Muscle of leg (tissue), 3 donors: ENCODE measurements at regions not wholly inside any gene's neighbourhood (a gene's known extent, or its start where the extent isn't known, plus 50 kb on each side); places are given as distances from the start of the nearest gene placed in this dataset.

Source experiments
- DNase-seq: peaks from one replicate; pipeline ENCODE4 v3.0.0; 2013
- H3K27ac ChIP-seq: one replicate; pipeline ENCODE4 v1.5.1; 2013; ENCODE audit warnings: mild to moderate bottlenecking, low read length, control low read depth
- H3K27me3 ChIP-seq: one replicate; pipeline ENCODE4 v1.6.1; 2013; ENCODE audit warnings: low read length; ENCODE audit not compliant: control insufficient read depth, insufficient read depth
- H3K36me3 ChIP-seq: one replicate; pipeline ENCODE4 v1.6.1; 2013; ENCODE audit warnings: low read length; ENCODE audit not compliant: control insufficient read depth, insufficient read depth
- H3K4me1 ChIP-seq: one replicate; pipeline ENCODE4 v1.6.1; 2013; ENCODE audit warnings: low read length; ENCODE audit not compliant: control insufficient read depth, insufficient read depth
- H3K4me3 ChIP-seq: one replicate; pipeline ENCODE4 v1.5.1; 2013; ENCODE audit warnings: low read length, control low read depth
- H3K9me3 ChIP-seq: replicated peaks from 2 replicates; pipeline ENCODE4 v1.6.1; 2013; ENCODE audit warnings: low read depth, low read length; ENCODE audit not compliant: control insufficient read depth
- WGBS: methylation state at CpG from one replicate; pipeline ENCODE4 v1.1.5; 2013; ENCODE audit warnings: missing lambda C conversion rate; ENCODE audit not compliant: insufficient coverage; 5-methylcytosine and 5-hydroxymethylcytosine counted together

- Histone ChIP-seq H3K27ac (no peak overlapping the region), H3K4me1 (no peaks in the 10 kb centered on the region), H3K27me3 (no peaks in the 10 kb centered on the region), H3K4me3 (no peak overlapping the region), H3K9me3 (peaks cover 7% of the 10 kb centered on the region), H3K36me3 (no peaks in the 10 kb centered on the region)
- WGBS = no CpG with 5 or more reads among the region's 3 CpGs
- no peak for DNase-seq
Measured at GRCh38 chr11:103656382-103656781, 380.1 kb upstream of the DDI1 start.

DNA sequence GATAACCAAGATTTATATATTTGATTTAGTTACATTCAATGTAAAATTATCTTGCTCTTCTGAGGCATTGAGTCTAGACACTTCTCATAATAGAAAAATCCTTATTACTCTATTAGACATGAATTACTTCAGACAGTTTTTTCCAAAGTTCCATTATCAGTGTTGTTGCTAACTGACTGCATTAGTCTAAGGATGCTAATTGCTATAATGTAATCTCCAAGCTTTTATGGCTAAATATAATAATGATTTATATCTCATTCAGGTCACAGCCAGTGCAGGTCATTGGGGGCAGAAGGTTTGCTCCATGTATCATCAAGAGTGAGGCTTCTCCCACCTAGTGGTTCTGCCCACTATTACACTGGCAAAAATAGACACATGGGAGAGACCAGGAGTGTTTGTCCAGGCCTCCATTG, 377.2 kb upstream of the DDI1 start:
- Histone ChIP-seq H3K27me3 (no peaks in the 10 kb centered on the region), H3K4me3 (no peak overlapping the region), H3K4me1 (no peaks in the 10 kb centered on the region), H3K36me3 (no peaks in the 10 kb centered on the region), H3K9me3 (no peaks in the 10 kb centered on the region), H3K27ac (no peak overlapping the region)
- DNase-seq = no peak

DNA sequence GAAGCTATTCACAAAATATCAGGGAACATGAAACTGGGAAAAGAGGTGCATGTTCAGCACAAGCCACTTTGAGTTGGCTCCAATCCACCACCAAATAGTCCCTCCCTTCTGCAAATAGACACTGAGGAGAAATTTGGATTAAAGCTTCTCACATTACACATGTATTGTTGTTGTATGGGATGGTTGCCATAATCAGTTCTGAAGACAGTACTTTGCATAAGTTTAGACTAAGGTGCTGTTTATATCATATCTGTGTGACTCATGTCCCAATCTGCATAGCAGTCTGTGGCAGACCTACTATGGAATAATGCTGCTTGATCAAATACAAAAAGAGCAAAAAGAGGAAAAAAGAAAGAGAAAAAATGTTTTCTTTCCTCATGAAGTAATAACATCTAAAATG, 376.7 kb upstream of the DDI1 start:
- H3K36me3 ChIP-seq = no peaks in the 10 kb centered on the region
- no peak overlapping the region for H3K4me3 ChIP-seq
- no peak for DNase-seq
- H3K9me3 ChIP-seq = no peaks in the 10 kb centered on the region
- H3K27me3 ChIP-seq = no peaks in the 10 kb centered on the region
- H3K27ac ChIP-seq = no peak overlapping the region
- no peaks in the 10 kb centered on the region for H3K4me1 ChIP-seq

- H3K4me1 ChIP-seq = no peaks in the 10 kb centered on the region
- DNase-seq = no peak
- no peaks in the 10 kb centered on the region for H3K9me3 ChIP-seq
- H3K36me3 ChIP-seq = no peaks in the 10 kb centered on the region
- no peak overlapping the region for H3K4me3 ChIP-seq
- no peaks in the 10 kb centered on the region for H3K27me3 ChIP-seq
- no peak overlapping the region for H3K27ac ChIP-seq
Measured at GRCh38 chr11:103661185-103661584, 375.3 kb upstream of the DDI1 start.

- no peaks in the 10 kb centered on the region for H3K27me3 ChIP-seq
Measured at GRCh38 chr11:103661991-103662390, 374.4 kb upstream of the DDI1 start.

GRCh38 chr11:103662880-103663279, 373.6 kb upstream of the DDI1 start:
- no peaks in the 10 kb centered on the region for H3K36me3 ChIP-seq

More at GRCh38 chr11:103661991-103662390, 374.4 kb upstream of the DDI1 start:
- WGBS = 0% methylated on average over 1 of the region's 1 CpG
- H3K4me1 ChIP-seq = no peaks in the 10 kb centered on the region
- no peaks in the 10 kb centered on the region for H3K36me3 ChIP-seq
- H3K27ac ChIP-seq = no peak overlapping the region
- H3K9me3 ChIP-seq = no peaks in the 10 kb centered on the region
- no peak overlapping the region for H3K4me3 ChIP-seq
- DNase-seq = no peak

GRCh38 chr11:103668859-103669258, 367.6 kb upstream of the DDI1 start:
- no peaks in the 10 kb centered on the region for H3K27me3 ChIP-seq
- no peaks in the 10 kb centered on the region for H3K4me1 ChIP-seq
- WGBS = no CpG with 5 or more reads among the region's 2 CpGs
- no peak overlapping the region for H3K27ac ChIP-seq
- no peaks in the 10 kb centered on the region for H3K36me3 ChIP-seq
- H3K9me3 ChIP-seq = no peaks in the 10 kb centered on the region
- no peak for DNase-seq
- H3K4me3 ChIP-seq = no peak overlapping the region

More at GRCh38 chr11:103662880-103663279, 373.6 kb upstream of the DDI1 start:
- no peaks in the 10 kb centered on the region for H3K4me1 ChIP-seq
- no peaks in the 10 kb centered on the region for H3K9me3 ChIP-seq
- no CpG with 5 or more reads among the region's 2 CpGs for WGBS
- no peak for DNase-seq
- no peak overlapping the region for H3K27ac ChIP-seq
- no peak overlapping the region for H3K4me3 ChIP-seq
- H3K27me3 ChIP-seq = no peaks in the 10 kb centered on the region

GRCh38 chr11:103671143-103671651, 365.2 kb upstream of the DDI1 start:
- H3K9me3 ChIP-seq = no peaks in the 10 kb centered on the region
- no peaks in the 10 kb centered on the region for H3K4me1 ChIP-seq
- H3K36me3 ChIP-seq = no peaks in the 10 kb centered on the region
- 58% methylated on average over 2 of the region's 2 CpGs for WGBS
- H3K27me3 ChIP-seq = no peaks in the 10 kb centered on the region
- H3K4me3 ChIP-seq = no peak overlapping the region
- no peak for DNase-seq
- H3K27ac ChIP-seq = no peak overlapping the region

DNA sequence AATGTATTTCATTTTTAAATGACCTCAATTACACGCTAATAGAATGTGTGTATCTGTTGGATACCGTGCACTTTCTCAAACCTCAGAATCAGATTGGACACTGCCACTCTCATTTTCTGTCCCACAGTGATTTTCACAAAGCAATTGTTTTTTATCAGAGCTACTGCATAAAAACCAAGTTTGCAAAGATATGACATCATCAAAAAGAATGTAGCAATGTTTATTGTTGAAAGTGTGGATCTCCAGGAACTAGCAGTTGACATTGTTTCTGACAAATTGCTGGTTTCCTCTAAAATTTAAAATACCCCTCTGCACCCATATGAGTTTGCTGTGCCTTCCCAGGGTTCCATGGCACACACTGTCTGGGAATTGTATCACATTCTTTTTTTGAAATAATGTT, 362.7 kb upstream of the DDI1 start:
- H3K9me3 ChIP-seq = no peaks in the 10 kb centered on the region
- WGBS = no CpG with 5 or more reads among the region's 2 CpGs
- no peak for DNase-seq
- no peak overlapping the region for H3K4me3 ChIP-seq
- H3K27ac ChIP-seq = no peak overlapping the region
- no peaks in the 10 kb centered on the region for H3K4me1 ChIP-seq
- H3K27me3 ChIP-seq = no peaks in the 10 kb centered on the region
- H3K36me3 ChIP-seq = no peaks in the 10 kb centered on the region

GRCh38 chr11:103676413-103676812, 360.0 kb upstream of the DDI1 start:
- H3K36me3 ChIP-seq = no peaks in the 10 kb centered on the region
- no CpG with 5 or more reads among the region's 1 CpG for WGBS

GRCh38 chr11:103680826-103681225, 355.6 kb upstream of the DDI1 start:
- Histone ChIP-seq H3K4me3 (no peak overlapping the region), H3K36me3 (no peaks in the 10 kb centered on the region), H3K9me3 (no peaks in the 10 kb centered on the region), H3K27me3 (no peaks in the 10 kb centered on the region), H3K27ac (no peak overlapping the region), H3K4me1 (peaks cover 4% of the 10 kb centered on the region)
- no CpG with 5 or more reads among the region's 1 CpG for WGBS
- peak; percentile 42 for DNase-seq

More at GRCh38 chr11:103676413-103676812, 360.0 kb upstream of the DDI1 start:
- Histone ChIP-seq H3K27me3 (no peaks in the 10 kb centered on the region), H3K4me1 (no peaks in the 10 kb centered on the region), H3K9me3 (no peaks in the 10 kb centered on the region), H3K4me3 (no peak overlapping the region), H3K27ac (no peak overlapping the region)
- no peak for DNase-seq
